MCF 10A (cell line): ENCODE measurements at regions not wholly inside any gene's neighbourhood (a gene's known extent, or its start where the extent isn't known, plus 50 kb on each side); places are given as distances from the start of the nearest gene placed in this dataset.
A peak's percentile ranks its signal among the peaks of the same experiment; 100 is the strongest.

Source experiments
- BruUV-seq: library from RNA; stranded (reverse); fragments of 400-500 nt; replicated peaks from 2 replicates; lab custom pipeline; 2021; lab: Mats Ljungman, UMichigan
- CTCF ChIA-PET: fragments of 300-600 bp; sonication (Branson Sonifier 250); formaldehyde crosslinking; extraction: SDS; loops from one replicate; lab custom pipeline; 2021; ENCODE audit warnings: antibody characterized with exemption, inconsistent platforms; lab: Yijun Ruan, JAX
- POLR2A ChIA-PET: fragments of 300-600, 350-650 bp; sonication (Branson Sonifier 250); formaldehyde crosslinking; extraction: SDS; loops from one replicate; lab custom pipeline; 2020; ENCODE audit warnings: antibody characterized with exemption, inconsistent platforms; lab: Yijun Ruan, JAX
- DNase-seq: peaks from one replicate; pipeline ENCODE4 v3.0.0-alpha.2; 2018; ENCODE audit not compliant: unreplicated experiment
- H3K27ac Mint-ChIP-seq: one replicate; pipeline ENCODE4 v1.8.0; 2022; ENCODE audit warnings: mild to moderate bottlenecking, low read depth, mixed read lengths; ENCODE audit not compliant: unreplicated experiment
- H3K27me3 Mint-ChIP-seq: one replicate; pipeline ENCODE4 v1.8.0; 2022; ENCODE audit warnings: mixed read lengths; ENCODE audit not compliant: insufficient read depth, unreplicated experiment
- H3K36me3 Mint-ChIP-seq: one replicate; pipeline ENCODE4 v1.8.0; 2022; ENCODE audit warnings: mild to moderate bottlenecking, moderate library complexity, mixed read lengths; ENCODE audit not compliant: insufficient read depth, unreplicated experiment
- H3K4me1 Mint-ChIP-seq: one replicate; pipeline ENCODE4 v1.8.0; 2022; ENCODE audit warnings: mixed read lengths; ENCODE audit not compliant: insufficient read depth, unreplicated experiment
- H3K4me3 Mint-ChIP-seq: one replicate; pipeline ENCODE4 v1.8.0; 2022; ENCODE audit warnings: mild to moderate bottlenecking, moderate library complexity, mixed read lengths; ENCODE audit not compliant: unreplicated experiment
- H3K9me3 Mint-ChIP-seq: one replicate; pipeline ENCODE4 v1.8.0; 2022; ENCODE audit warnings: mixed read lengths; ENCODE audit not compliant: unreplicated experiment
- intact Hi-C: fragments of 100-400 bp; cut with micrococcal nuclease; formaldehyde crosslinking; loops from 2 replicates; pipeline ENCODE4 v1.14.1; 2022
- TF ChIP-seq, protein P1 (sequence below): fragments of 200-600 bp; IDR thresholded peaks from one replicate; pipeline ENCODE4 v1.8.0; 2022; ENCODE audit warnings: antibody characterized with exemption, mild to moderate bottlenecking; ENCODE audit not compliant: unreplicated experiment

DNA sequence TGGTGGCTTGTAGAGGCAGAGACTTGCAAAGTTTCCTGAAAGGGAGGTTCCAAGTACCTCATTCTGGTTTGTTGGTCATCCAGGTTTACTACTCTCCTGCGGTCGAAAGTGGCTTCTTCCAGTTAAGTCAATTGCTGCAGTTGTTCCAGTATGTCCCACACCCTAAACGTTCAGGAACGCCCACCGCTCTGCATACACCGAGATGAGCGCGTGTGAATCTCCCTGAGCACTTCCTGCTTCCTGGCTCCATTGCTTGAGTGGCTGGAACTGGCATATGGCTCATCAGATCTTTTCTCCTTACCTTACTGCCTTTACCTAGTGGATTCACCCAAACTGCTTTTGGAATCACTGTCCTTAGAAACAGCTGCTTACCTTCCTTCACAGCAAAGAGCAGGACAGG lies 59.1 kb upstream of the GLIS3 start:
- POLR2A ChIA-PET = no interaction called here
- Mint-ChIP-seq H3K27ac (no peak overlapping the region), H3K27me3 (peaks cover 14% of the 10 kb centered on the region), H3K36me3 (no peaks in the 10 kb centered on the region), H3K9me3 (no peaks in the 10 kb centered on the region), H3K4me1 (no peaks in the 10 kb centered on the region), H3K4me3 (no peak overlapping the region)
- TF ChIP-seq, protein P1, sequence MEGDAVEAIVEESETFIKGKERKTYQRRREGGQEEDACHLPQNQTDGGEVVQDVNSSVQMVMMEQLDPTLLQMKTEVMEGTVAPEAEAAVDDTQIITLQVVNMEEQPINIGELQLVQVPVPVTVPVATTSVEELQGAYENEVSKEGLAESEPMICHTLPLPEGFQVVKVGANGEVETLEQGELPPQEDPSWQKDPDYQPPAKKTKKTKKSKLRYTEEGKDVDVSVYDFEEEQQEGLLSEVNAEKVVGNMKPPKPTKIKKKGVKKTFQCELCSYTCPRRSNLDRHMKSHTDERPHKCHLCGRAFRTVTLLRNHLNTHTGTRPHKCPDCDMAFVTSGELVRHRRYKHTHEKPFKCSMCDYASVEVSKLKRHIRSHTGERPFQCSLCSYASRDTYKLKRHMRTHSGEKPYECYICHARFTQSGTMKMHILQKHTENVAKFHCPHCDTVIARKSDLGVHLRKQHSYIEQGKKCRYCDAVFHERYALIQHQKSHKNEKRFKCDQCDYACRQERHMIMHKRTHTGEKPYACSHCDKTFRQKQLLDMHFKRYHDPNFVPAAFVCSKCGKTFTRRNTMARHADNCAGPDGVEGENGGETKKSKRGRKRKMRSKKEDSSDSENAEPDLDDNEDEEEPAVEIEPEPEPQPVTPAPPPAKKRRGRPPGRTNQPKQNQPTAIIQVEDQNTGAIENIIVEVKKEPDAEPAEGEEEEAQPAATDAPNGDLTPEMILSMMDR = no peak
- no TSS peak for BruUV-seq
- DNase-seq = no peak
- CTCF ChIA-PET = interaction anchor here (0.6 kb wide), 1 partner anchor 14 kb away, joined by 3 read pairs; no protein-coding TSS in a partner anchor
- intact Hi-C loops = no loop called here

DNA sequence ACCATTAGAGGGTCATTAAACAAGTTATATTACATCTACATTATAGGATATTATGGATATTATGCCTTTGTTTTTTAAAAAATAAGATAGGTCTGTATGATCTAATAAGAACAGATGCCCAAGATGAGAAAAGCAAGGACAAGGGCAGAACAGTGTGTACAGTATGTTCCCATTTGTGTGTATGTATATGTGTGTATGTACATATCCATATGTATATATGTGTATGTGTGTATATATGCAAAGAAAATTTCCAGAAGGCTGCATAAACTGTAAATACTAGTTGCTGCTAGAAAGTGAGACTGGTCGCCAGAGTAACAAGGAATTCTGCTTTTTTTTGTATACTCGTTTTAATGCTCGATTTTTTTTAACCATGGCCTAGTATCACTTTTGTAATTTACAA lies 58.1 kb upstream of the GLIS3 start:
- DNase-seq = no peak
- BruUV-seq = no TSS peak
- Mint-ChIP-seq H3K4me3 (no peak overlapping the region), H3K36me3 (no peaks in the 10 kb centered on the region), H3K27ac (no peak overlapping the region), H3K4me1 (no peaks in the 10 kb centered on the region), H3K27me3 (peaks cover 14% of the 10 kb centered on the region), H3K9me3 (no peaks in the 10 kb centered on the region)
- TF ChIP-seq, protein P1 = no peak
- ChIA-PET CTCF (interaction anchor here (0.6 kb wide), 1 partner anchor 27 kb away, joined by 3 read pairs; no protein-coding TSS in a partner anchor), POLR2A (no interaction called here)
- intact Hi-C loops = no loop called here

DNA sequence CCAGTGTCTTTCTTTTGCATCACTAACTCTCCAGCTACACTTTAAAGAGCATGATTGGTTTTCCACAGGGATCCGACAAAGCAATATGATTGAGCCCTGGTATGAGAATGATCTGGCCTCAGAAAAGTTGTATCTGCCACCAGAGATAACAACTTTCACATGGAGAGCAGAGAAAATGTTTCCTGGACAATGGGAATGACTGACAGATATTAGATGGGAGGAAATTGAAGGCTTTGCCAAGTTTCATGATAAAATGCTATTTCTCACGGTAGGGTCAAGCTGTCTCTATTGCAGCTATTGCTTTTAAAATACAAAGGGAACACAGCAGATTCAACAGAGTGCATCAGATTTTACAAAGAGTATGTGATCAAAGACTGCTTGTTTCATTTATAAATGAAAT lies 56.4 kb upstream of the GLIS3 start:
- H3K9me3 Mint-ChIP-seq = no peaks in the 10 kb centered on the region
- no TSS peak for BruUV-seq
- TF ChIP-seq, protein P1 = no peak
- ChIA-PET POLR2A (no interaction called here), CTCF (interaction anchor here (1.7 kb wide), 1 partner anchor 10 kb away, joined by 12 read pairs; no protein-coding TSS in a partner anchor)
- no peak overlapping the region for H3K27ac Mint-ChIP-seq
- H3K27me3 Mint-ChIP-seq = peaks cover 7% of the 10 kb centered on the region
- H3K4me3 Mint-ChIP-seq = no peak overlapping the region
- intact Hi-C loops = no loop called here
- DNase-seq = no peak
- H3K36me3 Mint-ChIP-seq = no peaks in the 10 kb centered on the region
- no peaks in the 10 kb centered on the region for H3K4me1 Mint-ChIP-seq

DNA sequence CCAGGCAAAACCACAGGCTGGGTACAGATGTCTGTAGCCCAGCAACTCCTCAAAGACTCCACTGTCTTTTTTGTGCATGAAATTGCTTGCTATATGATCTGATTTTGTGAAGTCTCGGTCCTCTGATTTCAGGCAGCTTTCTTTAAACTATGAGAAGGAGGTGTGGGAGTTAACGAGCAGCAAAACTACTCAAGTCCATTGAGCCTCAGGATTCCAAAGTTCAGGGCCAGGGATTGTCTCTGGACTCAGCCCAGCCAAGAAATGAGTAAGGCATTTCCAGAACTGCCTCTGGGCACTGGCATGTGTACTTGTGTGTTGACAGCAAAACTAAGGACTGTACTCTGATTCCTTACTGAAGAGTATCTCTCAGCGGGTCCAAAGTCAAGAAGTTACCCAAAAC lies 53.4 kb upstream of the GLIS3 start:
- Mint-ChIP-seq H3K27ac (no peak overlapping the region), H3K9me3 (no peaks in the 10 kb centered on the region), H3K4me3 (no peak overlapping the region), H3K36me3 (no peaks in the 10 kb centered on the region), H3K27me3 (no peaks in the 10 kb centered on the region), H3K4me1 (no peaks in the 10 kb centered on the region)
- intact Hi-C loops = no loop called here
- TF ChIP-seq, protein P1 = no peak
- ChIA-PET CTCF (interaction anchor here (0.6 to 2.7 kb wide), 4 partner anchors 14 to 138 kb away, joined by 3 to 10 read pairs (median 6); no protein-coding TSS in a partner anchor), POLR2A (interaction anchor here (0.6 kb wide), 1 partner anchor 368 kb away, joined by 3 read pairs; no protein-coding TSS in a partner anchor)
- no TSS peak for BruUV-seq
- peak; percentile 27 for DNase-seq
